GM20000 (cell line): ENCODE measurements at regions not wholly inside any gene's neighbourhood (a gene's known extent, or its start where the extent isn't known, plus 50 kb on each side); places are given as distances from the start of the nearest gene placed in this dataset.
"Not testable (repeated sequence)": the region's sequence is repeated elsewhere in the genome, so short reads cannot be mapped to it uniquely, and the experiment has no call there.

Experiments
- DNase-seq: peaks from one replicate; pipeline ENCODE4 v3.0.0; 2012; ENCODE audit warnings: low spot score
- TF ChIP-seq, protein P1 (sequence below): IDR thresholded peaks from 2 replicates; pipeline ENCODE4 v1.5.1; 2012; ENCODE audit warnings: mild to moderate bottlenecking, control low read depth; ENCODE audit errors: extremely low read depth, missing control alignments

DNA sequence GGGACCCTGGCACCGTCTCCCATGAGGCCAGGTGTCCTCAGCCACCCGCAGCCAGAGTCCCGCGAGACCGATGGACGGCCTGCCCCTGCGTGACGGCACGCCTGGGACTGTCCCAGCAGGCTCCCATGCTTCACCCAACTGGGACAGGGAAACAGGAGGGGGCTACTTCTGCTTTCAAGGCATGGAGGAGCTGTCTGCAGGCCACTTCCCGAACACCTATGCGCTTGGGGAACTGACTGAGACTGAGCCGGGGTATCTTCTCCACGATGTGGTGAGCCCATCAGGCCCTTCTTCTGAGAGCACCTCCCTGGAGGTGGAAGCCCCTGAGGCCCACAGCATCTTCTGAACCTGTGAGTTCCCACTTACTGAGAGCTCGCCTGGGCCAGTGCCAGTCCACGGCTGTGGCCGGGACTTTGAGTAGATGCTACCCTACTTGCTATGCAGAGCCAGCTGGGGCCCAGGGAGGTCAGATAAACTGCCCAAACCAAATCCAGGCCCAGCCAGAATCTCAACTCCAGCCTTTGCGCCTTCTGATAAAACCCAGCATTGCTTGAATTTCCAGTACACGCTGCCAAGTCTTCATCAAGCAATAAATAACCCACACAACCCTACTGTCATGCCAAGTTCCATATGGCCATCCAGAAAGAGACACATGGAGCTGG is 85.4 kb upstream of the METTL9 start:
- DNase-seq: not testable (repeated sequence)

DNA sequence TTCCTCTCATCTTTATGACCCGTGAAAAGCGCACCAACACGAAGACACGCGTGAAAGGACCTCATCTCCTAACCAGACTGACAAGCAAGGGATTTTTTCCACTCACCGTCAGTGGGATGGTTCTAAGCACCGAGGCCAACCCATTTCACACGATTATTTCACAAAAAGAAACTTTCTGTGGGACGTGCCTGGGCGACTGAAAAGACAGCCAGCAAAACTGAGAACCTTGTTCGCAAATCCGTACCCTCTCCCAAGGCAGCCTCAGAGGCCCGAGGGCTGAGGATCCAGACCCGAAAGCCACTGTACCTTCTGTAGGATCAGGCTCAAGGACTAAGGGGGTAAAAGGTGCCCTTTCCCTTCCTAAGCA is 84.9 kb upstream of the METTL9 start:
- DNase-seq: not testable (repeated sequence)

DNA sequence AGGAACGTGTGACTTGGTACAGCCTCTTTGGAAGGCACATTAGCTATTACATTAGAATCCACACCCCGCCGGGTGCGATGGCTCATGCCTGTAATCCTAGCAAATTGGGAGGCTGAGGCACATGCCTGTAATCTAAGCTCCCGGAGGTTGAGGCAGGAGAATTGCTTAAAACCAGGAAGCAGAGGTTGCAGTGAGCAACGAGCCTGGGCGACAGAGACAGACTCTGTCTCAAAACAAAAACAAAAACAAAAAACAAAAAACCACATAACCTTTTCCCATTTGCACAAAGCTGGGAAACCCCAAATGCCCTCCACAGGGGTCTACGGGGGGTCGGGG is 82.7 kb upstream of the METTL9 start:
- DNase-seq: not testable (repeated sequence)

DNA sequence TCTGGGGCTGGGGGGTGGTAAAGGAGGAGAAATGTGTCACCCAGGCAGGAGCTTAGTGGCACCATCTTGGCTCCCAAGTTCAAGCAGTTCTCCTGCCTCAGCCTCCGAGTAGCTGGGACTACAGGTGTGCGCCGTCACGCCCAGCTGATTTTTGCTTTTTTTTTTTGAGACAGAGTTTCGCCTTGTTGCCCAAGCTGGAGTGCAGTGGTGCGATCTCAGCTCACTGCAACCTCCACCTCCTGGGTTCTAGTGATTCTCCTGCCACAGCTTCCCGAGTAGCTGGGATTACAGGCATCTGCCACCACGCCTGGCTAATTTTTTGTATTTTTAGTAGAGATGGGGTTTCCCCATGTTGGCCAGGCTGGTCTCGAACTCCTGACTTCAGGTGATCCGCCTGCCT is 82.1 kb upstream of the METTL9 start:
- not testable (repeated sequence) for DNase-seq

DNA sequence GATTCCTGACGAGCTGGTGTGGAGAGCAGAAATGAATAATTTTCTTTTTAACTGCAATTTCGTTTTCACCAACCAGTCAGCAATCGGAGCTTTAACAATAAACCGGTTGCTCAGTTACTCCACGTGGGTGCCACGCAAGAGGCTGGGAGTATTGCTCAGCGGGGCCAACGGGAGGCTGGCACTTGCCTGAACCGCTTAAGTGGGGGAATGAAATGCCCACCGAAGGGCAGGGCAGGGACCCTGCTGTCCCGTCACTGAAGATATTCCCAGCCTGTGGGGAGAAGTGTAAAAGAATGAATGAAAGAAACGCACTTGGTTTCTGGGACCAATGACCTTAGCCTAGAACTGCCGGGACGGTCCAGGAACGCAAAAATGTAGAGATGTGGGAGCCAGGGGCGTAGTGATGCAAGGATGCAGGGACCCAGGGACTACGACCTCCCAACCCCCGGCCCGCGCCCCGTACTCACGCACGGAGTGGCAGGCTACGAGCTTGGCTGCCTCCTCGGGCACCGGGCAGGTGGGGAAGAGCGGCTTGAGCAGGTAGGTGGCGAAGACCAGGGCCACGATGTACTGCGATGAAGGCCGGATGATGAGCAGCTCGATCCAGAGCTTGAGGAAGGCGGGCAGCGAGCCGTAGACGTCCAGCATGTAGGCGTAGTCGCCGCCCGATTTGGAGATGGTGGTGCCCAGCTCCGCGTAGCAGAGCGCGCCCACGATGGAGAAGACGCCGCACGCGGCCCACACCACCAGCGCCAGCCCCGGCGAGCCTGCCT is 79.8 kb upstream of the METTL9 start:
- DNase-seq: not testable (repeated sequence)

DNA sequence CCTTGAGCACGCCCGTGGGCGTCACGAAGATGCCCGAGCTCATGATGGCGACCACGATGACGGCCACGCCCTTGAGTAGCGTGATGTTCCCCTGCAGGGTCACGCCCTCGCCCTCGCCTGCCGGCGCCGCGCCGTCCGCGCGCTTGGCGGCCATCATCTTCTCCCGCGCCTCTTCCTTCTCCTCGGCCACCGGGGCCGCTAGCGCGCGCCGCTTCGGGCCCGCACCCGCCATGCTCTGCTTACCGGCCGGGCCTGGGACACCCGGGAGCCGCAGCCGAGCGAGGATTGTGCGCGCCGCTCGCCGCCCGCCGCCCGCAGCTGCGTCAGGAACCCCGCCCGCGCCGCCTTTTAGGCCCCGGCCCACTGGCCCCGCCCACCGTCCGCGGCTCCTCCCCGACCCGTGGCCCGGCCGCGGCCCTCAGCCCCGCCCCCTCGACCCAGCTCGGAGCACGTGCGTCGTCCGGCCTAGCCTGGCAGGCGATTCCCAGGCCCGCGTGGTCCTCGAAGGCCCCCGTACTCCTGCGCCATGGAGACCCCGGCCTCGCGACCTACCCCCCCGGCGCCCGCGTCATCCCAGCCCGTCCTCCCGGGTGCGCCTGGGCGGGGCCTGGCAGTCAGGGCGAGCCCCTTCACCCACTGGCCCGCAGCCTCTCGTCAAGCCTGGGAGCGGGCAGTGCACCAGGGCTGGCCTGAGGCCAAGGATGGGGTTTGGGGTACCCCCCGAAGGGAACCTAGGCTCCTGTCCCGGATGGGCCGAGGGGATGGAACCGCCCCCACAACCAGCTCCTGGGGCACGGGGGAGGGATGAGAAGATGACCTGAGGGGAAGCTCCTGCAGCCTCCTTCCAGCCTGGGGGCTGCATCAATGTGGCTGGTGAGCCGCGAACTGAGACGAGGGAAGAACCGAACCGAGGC is 79.0 kb upstream of the METTL9 start:
- peak; percentile 96 for DNase-seq

DNA sequence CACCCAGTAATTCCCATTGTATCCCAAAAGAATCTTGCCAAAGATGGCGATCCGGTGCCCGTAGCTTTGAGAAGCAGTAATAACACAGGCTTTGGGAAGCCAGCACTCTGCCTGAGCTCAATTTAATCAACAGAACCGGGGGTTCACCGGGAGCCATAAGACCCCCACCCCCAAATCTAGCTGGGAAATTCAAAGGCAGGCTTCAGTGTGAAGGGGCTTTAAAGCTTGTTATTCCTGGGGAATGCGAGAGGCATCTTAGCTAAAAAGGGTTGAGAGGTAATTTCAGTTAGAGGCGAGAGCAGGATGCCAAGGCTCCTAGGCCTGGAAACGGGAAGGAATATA is 78.4 kb upstream of the METTL9 start:
- not testable (repeated sequence) for DNase-seq

DNA sequence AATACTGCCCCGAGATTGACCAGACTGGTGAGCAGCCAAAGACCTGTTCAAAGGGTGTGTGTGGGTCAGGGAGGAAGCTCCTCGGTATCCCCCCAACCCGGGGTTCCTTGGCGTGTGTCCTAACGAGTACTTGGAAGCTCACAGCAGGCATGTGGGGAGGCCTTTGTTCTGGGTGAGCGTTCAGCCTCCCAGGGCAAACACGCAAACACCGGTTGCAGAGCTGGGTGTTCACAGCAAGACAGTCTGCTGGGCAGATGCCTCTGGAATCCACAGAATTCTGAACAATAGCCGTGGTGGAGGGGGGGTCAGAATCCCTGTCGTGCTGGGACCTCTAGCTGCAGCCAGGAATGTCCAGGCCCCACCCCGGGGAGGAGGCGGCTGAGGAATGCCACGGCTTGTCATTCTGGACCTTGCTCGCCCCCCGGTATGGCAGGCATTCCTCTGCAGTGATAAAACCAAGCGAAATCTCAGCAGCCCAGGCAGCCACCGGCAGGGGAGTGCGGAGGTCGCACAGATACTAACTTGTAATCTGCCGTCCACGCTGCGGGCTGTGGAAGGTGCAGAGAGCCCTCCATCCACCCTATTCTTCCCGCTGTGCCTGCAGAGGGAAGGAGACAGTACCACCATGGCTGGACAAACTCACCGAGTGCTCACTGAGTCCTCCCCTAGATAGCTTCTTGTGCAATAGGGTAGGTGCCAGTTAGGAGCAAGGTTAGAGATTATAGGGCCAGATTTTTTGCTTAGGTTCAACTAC is 77.8 kb upstream of the METTL9 start:
- DNase-seq: not testable (repeated sequence)

DNA sequence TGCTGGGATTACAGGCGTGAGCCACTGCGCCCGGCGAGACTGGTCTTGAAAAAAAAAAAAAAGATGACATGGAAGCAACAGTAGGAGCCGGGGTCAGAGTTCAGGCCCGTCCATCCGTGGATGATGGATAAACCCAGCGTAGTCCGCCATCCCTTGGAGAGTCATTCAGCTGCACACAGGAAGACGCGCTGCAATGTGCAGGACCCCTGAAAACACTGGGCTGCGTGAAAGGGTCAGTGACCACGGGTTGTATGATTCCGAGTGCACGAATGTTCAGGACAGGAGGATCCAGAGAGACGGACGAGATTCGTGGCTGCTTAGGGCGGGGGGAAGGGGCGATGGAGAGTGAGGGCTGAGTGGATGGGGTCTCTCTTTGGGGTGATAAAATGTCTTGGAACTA is 76.5 kb upstream of the METTL9 start:
- DNase-seq: not testable (repeated sequence)

DNA sequence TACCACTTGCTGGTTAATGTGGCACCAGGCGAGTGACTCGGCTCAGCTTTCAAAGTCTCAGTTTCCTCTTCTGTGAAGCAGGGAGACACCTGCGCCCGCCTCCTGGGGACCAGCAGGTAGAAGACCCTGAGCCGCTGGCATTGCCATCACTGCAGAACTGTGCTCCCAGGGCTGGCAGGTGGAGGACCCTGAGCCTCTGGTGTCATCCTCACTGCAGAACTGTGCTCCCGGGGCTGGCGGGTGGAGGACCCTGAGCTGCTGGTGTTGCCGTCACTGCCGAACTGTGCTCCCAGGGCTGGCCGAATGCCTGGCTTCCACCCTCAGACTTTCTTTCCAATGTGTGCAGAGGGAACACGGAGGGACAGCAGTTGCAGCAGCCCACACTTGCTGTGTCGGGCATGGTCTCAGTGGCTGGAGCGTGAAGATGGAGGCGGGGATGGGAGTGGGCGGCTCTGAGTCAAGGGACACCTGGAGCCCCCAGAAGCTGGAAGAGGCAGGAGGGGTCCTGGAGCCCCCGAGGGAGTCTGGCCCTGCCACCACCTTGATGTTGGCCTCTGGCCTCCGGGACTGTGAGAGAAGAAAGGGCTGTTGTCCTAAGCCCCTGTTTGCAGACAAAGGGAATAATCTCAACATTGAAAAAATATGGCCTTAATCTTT is 75.8 kb upstream of the METTL9 start:
- TF ChIP-seq, protein P1, sequence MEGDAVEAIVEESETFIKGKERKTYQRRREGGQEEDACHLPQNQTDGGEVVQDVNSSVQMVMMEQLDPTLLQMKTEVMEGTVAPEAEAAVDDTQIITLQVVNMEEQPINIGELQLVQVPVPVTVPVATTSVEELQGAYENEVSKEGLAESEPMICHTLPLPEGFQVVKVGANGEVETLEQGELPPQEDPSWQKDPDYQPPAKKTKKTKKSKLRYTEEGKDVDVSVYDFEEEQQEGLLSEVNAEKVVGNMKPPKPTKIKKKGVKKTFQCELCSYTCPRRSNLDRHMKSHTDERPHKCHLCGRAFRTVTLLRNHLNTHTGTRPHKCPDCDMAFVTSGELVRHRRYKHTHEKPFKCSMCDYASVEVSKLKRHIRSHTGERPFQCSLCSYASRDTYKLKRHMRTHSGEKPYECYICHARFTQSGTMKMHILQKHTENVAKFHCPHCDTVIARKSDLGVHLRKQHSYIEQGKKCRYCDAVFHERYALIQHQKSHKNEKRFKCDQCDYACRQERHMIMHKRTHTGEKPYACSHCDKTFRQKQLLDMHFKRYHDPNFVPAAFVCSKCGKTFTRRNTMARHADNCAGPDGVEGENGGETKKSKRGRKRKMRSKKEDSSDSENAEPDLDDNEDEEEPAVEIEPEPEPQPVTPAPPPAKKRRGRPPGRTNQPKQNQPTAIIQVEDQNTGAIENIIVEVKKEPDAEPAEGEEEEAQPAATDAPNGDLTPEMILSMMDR: no peak
- no peak for DNase-seq

DNA sequence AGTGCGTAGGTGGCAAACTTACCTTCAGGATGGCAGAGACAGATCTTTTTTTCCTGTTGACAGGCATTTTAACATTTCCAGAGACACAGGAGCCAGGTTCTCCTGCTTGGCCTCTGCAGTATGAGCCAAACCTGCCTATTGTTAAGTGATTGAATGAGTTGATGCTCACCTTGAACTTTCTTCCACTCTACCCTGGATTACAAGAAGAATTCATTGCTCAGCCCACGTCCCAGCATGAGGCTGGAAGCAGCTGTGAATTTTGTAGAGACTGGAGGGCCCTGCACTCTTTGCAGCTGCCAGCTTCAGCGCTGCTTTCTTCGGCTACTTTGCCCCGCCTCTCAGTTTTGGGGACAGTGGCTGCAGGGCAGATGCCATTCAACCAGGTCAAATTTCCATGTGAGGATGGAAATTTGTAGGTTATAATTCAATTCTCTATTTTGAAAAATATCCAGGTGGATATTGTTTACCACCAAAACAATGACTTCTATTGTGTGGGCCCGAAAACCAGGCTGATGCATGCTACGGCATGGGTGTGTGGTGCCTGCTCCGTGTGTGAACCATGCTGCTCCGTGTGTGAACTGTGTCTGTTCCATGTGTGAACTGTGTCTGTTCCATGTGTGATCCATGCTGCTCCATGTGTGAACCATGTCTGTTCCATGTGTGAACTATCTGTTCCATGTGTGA is 75.2 kb upstream of the METTL9 start:
- DNase-seq: no peak
- TF ChIP-seq, protein P1: no peak

DNA sequence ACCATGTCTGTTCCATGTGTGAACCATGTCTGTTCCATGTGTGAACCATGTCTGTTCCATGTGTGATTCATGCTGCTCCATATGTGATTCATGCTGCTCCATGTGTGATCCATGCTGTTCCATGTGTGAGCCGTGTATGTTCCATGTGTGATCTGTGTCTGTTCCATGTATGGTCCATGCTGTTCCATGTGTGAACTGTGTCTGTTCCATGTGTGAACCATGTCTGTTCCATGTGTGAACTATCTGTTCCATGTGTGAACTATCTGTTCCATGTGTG is 74.7 kb upstream of the METTL9 start:
- not testable (repeated sequence) for DNase-seq

DNA sequence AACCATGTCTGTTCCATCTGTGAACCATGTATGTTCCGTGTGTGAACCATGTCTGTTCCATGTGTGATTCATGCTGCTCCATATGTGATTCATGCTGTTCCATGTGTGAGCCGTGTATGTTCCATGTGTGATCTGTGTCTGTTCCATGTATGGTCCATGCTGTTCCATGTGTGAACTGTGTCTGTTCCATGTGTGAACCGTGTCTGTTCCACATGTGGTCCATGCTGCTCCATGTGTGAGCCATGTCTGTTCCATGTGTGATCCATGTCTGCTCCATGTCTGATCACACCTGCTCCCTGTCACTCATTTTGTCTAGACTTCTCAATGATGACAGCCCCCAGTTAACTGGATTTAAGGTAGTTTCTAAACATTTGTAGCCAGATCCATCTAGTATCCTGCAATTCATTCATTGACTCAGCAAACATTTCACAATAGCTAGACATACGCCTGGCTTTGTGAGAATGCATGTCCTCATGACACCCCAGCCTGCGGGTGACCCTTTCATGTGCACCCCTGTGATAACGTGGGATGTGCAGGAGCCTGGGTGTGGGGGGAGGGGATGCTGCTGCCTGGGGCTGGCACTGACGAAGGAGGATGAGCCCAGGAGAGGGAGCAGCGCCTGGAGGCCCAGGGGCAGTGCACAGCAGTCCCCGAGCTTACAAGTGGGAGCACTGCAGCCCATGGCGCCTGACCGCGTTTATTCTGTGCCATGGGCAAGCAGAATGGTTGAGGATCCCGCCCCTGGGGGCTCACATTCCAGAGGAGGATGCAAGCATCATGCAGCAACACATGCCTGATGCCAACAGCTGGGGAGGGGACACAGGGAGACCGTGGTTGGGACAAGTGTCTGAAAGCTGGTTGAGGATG is 74.1 kb upstream of the METTL9 start:
- not testable (repeated sequence) for DNase-seq

DNA sequence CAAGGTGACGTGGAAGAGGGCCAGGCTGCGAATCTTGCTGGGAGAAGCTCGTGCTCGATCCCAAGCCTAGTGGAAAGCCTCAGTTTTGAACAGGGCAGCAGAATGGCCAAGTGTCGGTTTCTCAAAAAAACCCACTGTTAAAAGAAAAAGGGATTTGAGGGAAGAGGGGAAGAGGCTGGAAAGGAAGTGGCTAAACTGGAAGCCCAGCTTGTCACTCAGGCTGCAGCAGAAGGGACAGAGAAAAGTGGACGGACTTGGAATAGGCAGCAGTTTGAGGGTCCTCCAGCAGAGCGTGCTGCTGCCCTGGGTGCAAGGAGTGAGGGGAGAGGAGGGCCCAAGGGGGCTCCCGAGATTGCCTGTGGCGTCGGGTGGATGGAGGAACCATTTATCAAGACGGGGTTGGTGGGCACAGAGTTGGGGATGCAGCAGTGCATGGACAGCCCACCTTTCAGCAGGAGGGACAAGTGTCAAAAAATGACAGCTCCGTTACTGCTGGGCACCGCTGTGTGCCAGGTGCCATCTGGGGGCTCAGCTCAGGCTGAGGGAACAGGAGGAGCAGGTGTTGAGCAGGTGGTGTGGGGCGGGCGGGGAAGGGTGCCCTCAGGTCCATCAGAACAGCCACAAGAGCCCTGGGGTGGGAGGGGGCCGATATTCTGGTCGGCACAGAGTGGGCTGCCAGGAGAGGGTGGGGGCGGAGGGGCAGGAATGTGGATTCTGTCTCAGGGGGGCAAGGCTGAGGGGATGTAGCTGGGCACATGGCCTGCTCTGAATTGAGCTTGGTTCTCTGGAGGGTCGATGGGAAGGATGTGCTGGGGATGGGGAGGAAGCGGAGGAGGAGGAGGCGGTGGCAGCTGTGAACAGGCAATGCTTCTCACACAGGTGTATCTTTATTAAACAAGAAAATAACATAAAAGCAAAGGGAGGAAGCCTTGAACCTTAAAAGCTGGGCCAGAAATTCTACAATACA is 73.1 kb upstream of the METTL9 start:
- not testable (repeated sequence) for DNase-seq
